Osteocyte (in vitro differentiated cells): ENCODE measurements at regions not wholly inside any gene's neighbourhood (a gene's known extent, or its start where the extent isn't known, plus 50 kb on each side); places are given as distances from the start of the nearest gene placed in this dataset.

Experiments
- DNase-seq: peaks from one replicate; pipeline ENCODE4 v3.0.0; 2021; ENCODE audit warnings: mixed read lengths; ENCODE audit not compliant: unreplicated experiment; ENCODE audit errors: extremely low spot score
- H3K27ac Mint-ChIP-seq: one replicate; pipeline ENCODE4 v1.8.0; 2021; ENCODE audit warnings: mild to moderate bottlenecking, mixed read lengths; ENCODE audit not compliant: unreplicated experiment
- H3K27me3 Mint-ChIP-seq: one replicate; pipeline ENCODE4 v1.8.0; 2021; ENCODE audit warnings: mixed read lengths; ENCODE audit not compliant: unreplicated experiment
- H3K36me3 Mint-ChIP-seq: one replicate; pipeline ENCODE4 v1.8.0; 2021; ENCODE audit warnings: mixed read lengths; ENCODE audit not compliant: unreplicated experiment
- H3K4me1 Mint-ChIP-seq: one replicate; pipeline ENCODE4 v1.8.0; 2021; ENCODE audit warnings: mixed read lengths; ENCODE audit not compliant: unreplicated experiment
- H3K4me3 Mint-ChIP-seq: one replicate; pipeline ENCODE4 v1.8.0; 2021; ENCODE audit warnings: mild to moderate bottlenecking, moderate library complexity, mixed read lengths; ENCODE audit not compliant: unreplicated experiment
- H3K9me3 Mint-ChIP-seq: one replicate; pipeline ENCODE4 v1.8.0; 2021; ENCODE audit warnings: mixed read lengths; ENCODE audit not compliant: unreplicated experiment
- CTCF ChIP-seq: fragments of 200-600 bp; sonication (generic); IDR thresholded peaks from 2 replicates; pipeline ENCODE4 v1.5.0; 2021; ENCODE audit warnings: antibody characterized with exemption, mild to moderate bottlenecking, moderate library complexity

GRCh38 chr7:51878865-51879264 lies 562.3 kb upstream of the COBL start:
- Mint-ChIP-seq H3K9me3 (peaks cover 6% of the 10 kb centered on the region), H3K4me1 (no peaks in the 10 kb centered on the region), H3K36me3 (no peaks in the 10 kb centered on the region), H3K27ac (no peak overlapping the region), H3K4me3 (no peak overlapping the region), H3K27me3 (no peaks in the 10 kb centered on the region)
- DNase-seq, result no peak
- no peak for TF ChIP-seq CTCF

- no peak for DNase-seq
- Mint-ChIP-seq H3K4me3 (no peak overlapping the region), H3K9me3 (peaks cover 45% of the 10 kb centered on the region), H3K4me1 (no peaks in the 10 kb centered on the region), H3K36me3 (no peaks in the 10 kb centered on the region), H3K27me3 (no peaks in the 10 kb centered on the region), H3K27ac (no peak overlapping the region)
- TF ChIP-seq CTCF, result no peak
Measured at GRCh38 chr7:51869452-51869851, 552.8 kb upstream of the COBL start.

GRCh38 chr7:51867117-51867516 lies 550.5 kb upstream of the COBL start:
- no peaks in the 10 kb centered on the region for H3K4me1 Mint-ChIP-seq
- no peak for TF ChIP-seq CTCF
- no peak overlapping the region for H3K27ac Mint-ChIP-seq
- H3K27me3 Mint-ChIP-seq, result no peaks in the 10 kb centered on the region
- no peak for DNase-seq
- no peaks in the 10 kb centered on the region for H3K36me3 Mint-ChIP-seq
- H3K4me3 Mint-ChIP-seq, result no peak overlapping the region
- peaks cover 40% of the 10 kb centered on the region for H3K9me3 Mint-ChIP-seq

GRCh38 chr7:51860305-51860704 lies 543.7 kb upstream of the COBL start:
- Mint-ChIP-seq H3K9me3 (peaks cover 13% of the 10 kb centered on the region), H3K36me3 (no peaks in the 10 kb centered on the region), H3K27ac (no peak overlapping the region), H3K4me1 (no peaks in the 10 kb centered on the region), H3K27me3 (no peaks in the 10 kb centered on the region), H3K4me3 (no peak overlapping the region)
- TF ChIP-seq CTCF, result no peak
- DNase-seq, result no peak

GRCh38 chr7:51850126-51850525 lies 533.5 kb upstream of the COBL start:
- peaks cover 5% of the 10 kb centered on the region for H3K36me3 Mint-ChIP-seq
- peaks cover 33% of the 10 kb centered on the region for H3K9me3 Mint-ChIP-seq
- H3K27ac Mint-ChIP-seq, result no peak overlapping the region
- no peak for DNase-seq
- H3K4me1 Mint-ChIP-seq, result no peaks in the 10 kb centered on the region
- no peak overlapping the region for H3K4me3 Mint-ChIP-seq
- no peaks in the 10 kb centered on the region for H3K27me3 Mint-ChIP-seq
- TF ChIP-seq CTCF, result no peak
